CD4-positive, alpha-beta T cell (primary cell): ENCODE measurements at regions not wholly inside any gene's neighbourhood (a gene's known extent, or its start where the extent isn't known, plus 50 kb on each side); places are given as distances from the start of the nearest gene placed in this dataset.

ENCODE experiments used
- ATAC-seq: fragments of 200-7000 bp; cut with Tn5 transposase; one replicate; pipeline ENCODE4 v1.10.0; 2022; ENCODE audit warnings: mild to moderate bottlenecking; ENCODE audit not compliant: poor library complexity
- CTCF ChIA-PET: fragments of 350-600 bp; sonication (Branson Sonifier 250); formaldehyde crosslinking; loops from one replicate; lab custom pipeline; 2021; ENCODE audit warnings: antibody characterized with exemption, inconsistent platforms; lab: Charles Lee
- POLR2A ChIA-PET: fragments of 350-600 bp; sonication (Branson Sonifier 250); formaldehyde crosslinking; loops from one replicate; lab custom pipeline; 2021; ENCODE audit warnings: antibody characterized with exemption, inconsistent platforms; lab: Charles Lee
- DNase-seq, 14 experiments: peaks; one replicate each; pipeline ENCODE4 v3.0.0-alpha.2; 2013 to 2020; ENCODE audit warnings: mixed read lengths in 2 of 14
- H3K27ac ChIP-seq, 2 donors: one replicate each; pipeline versions ENCODE4 v1.5.1 to v1.7.0; 2013; ENCODE audit warnings: low read length in 2 of 2, low read depth in 1 of 2, mild to moderate bottlenecking in 1 of 2
- H3K27me3 ChIP-seq, 2 experiments: 1 replicate in 1 of 2; 2 replicates in 1 of 2; pipeline versions ENCODE4 v1.6.1 to v1.7.0; 2013; ENCODE audit warnings: low read length in 2 of 2, control low read depth in 1 of 2, mild to moderate bottlenecking in 1 of 2, moderate library complexity in 1 of 2; ENCODE audit not compliant: insufficient read depth in 2 of 2, control insufficient read depth in 1 of 2
- H3K36me3 ChIP-seq: one replicate; pipeline ENCODE4 v1.6.1; 2013; ENCODE audit warnings: low read length, control low read depth; ENCODE audit not compliant: insufficient read depth
- H3K4me1 ChIP-seq: one replicate; pipeline ENCODE4 v1.6.1; 2013; ENCODE audit warnings: low read length, control low read depth; ENCODE audit not compliant: insufficient read depth
- H3K4me3 ChIP-seq: one replicate; pipeline ENCODE4 v1.5.1; 2013; ENCODE audit warnings: mild to moderate bottlenecking, low read length, moderate library complexity
- H3K9me3 ChIP-seq, 2 experiments: 1 replicate in 1 of 2; 2 replicates in 1 of 2; pipeline versions ENCODE4 v1.6.1 to v1.7.0; 2013; ENCODE audit warnings: low read length in 2 of 2, mild to moderate bottlenecking in 2 of 2, control low read depth in 1 of 2, moderate library complexity in 1 of 2; ENCODE audit not compliant: control insufficient read depth in 1 of 2, insufficient read depth in 1 of 2
- H3K27ac Mint-ChIP-seq: one replicate; pipeline ENCODE4 v1.8.0; 2020; ENCODE audit warnings: mixed read lengths
- H3K27me3 Mint-ChIP-seq: one replicate; pipeline ENCODE4 v1.8.0; 2021; ENCODE audit warnings: mixed read lengths
- H3K36me3 Mint-ChIP-seq: one replicate; pipeline ENCODE4 v1.8.0; 2021; ENCODE audit warnings: low read depth, mixed read lengths
- H3K4me1 Mint-ChIP-seq: one replicate; pipeline ENCODE4 v1.8.0; 2021; ENCODE audit warnings: low read depth, mixed read lengths
- H3K4me3 Mint-ChIP-seq: one replicate; pipeline ENCODE4 v1.8.0; 2020; ENCODE audit warnings: mild to moderate bottlenecking, mixed read lengths
- H3K9me3 Mint-ChIP-seq: one replicate; pipeline ENCODE4 v1.8.0; 2020; ENCODE audit warnings: mixed read lengths
- CTCF ChIP-seq: fragments of 200-600 bp; IDR thresholded peaks from one replicate; pipeline ENCODE4 v1.8.0; 2022; ENCODE audit warnings: antibody characterized with exemption, mild to moderate bottlenecking
- intact Hi-C, 2 experiments: fragments of 100-400 bp; cut with DNase I in 1 of 2; cut with micrococcal nuclease in 1 of 2; formaldehyde crosslinking; loops; one replicate each; pipeline versions ENCODE4 v1.15.1 to v1.9.0; 2023 to 2025; cut with DNase I, micrococcal nuclease

- Mint-ChIP-seq H3K9me3 (peaks cover 6% of the 10 kb centered on the region), H3K27ac (no peak overlapping the region), H3K36me3 (no peaks in the 10 kb centered on the region), H3K27me3 (no peaks in the 10 kb centered on the region), H3K4me3 (no peak overlapping the region), H3K4me1 (no peaks in the 10 kb centered on the region)
- POLR2A ChIA-PET: no interaction called here
- Histone ChIP-seq H3K4me1 (no peaks in the 10 kb centered on the region), H3K27me3 (no peaks in the 10 kb centered on the region), H3K4me3 (no peak overlapping the region), H3K9me3 (peaks cover 0 to 6% of the 10 kb centered on the region in 2 experiments), H3K27ac (no peak overlapping the region), H3K36me3 (no peaks in the 10 kb centered on the region)
- intact Hi-C loops: no loop called here
- no peak for ATAC-seq
- CTCF ChIA-PET: no interaction called here
- no peak for DNase-seq
- no peak for TF ChIP-seq CTCF
These were observed 760.6 kb upstream of the EPHA5 start for GRCh38 chr4:66430856-66431255.

GRCh38 chr4:66429276-66429675 lies 759.0 kb upstream of the EPHA5 start:
- H3K9me3 Mint-ChIP-seq: peaks cover 4% of the 10 kb centered on the region
- H3K27ac Mint-ChIP-seq: no peak overlapping the region
- no peaks in the 10 kb centered on the region for H3K27me3 Mint-ChIP-seq
- Histone ChIP-seq H3K4me3 (no peak overlapping the region), H3K27me3 (no peaks in the 10 kb centered on the region), H3K9me3 (peaks cover 0 to 6% of the 10 kb centered on the region in 2 experiments), H3K4me1 (no peaks in the 10 kb centered on the region), H3K36me3 (no peaks in the 10 kb centered on the region), H3K27ac (no peak overlapping the region)
- TF ChIP-seq CTCF: no peak
- no peak for ATAC-seq
- POLR2A ChIA-PET: no interaction called here
- intact Hi-C loops: no loop called here
- CTCF ChIA-PET: no interaction called here
- no peaks in the 10 kb centered on the region for H3K36me3 Mint-ChIP-seq
- no peaks in the 10 kb centered on the region for H3K4me1 Mint-ChIP-seq
- DNase-seq: no peak
- no peak overlapping the region for H3K4me3 Mint-ChIP-seq

GRCh38 chr4:66416425-66416824 lies 746.1 kb upstream of the EPHA5 start:
- ATAC-seq (no peak), DNase-seq (no peak)
- POLR2A ChIA-PET: no interaction called here
- no peaks in the 10 kb centered on the region for H3K9me3 ChIP-seq
- CTCF ChIA-PET: no interaction called here
- H3K9me3 Mint-ChIP-seq: peaks cover 7% of the 10 kb centered on the region
- no peak overlapping the region for H3K27ac Mint-ChIP-seq
- intact Hi-C loops: no loop called here
- no peaks in the 10 kb centered on the region for H3K27me3 ChIP-seq
- H3K36me3 ChIP-seq: no peaks in the 10 kb centered on the region
- TF ChIP-seq CTCF: no peak
- no peaks in the 10 kb centered on the region for H3K4me1 ChIP-seq
- no peak overlapping the region for H3K4me3 Mint-ChIP-seq
- no peaks in the 10 kb centered on the region for H3K27me3 Mint-ChIP-seq
- H3K36me3 Mint-ChIP-seq: no peaks in the 10 kb centered on the region
- no peak overlapping the region for H3K27ac ChIP-seq
- no peak overlapping the region for H3K4me3 ChIP-seq
- no peaks in the 10 kb centered on the region for H3K4me1 Mint-ChIP-seq
